T-helper 1 cell treated with Interleukin-12 subunit alpha and Interleukin-12 subunit beta and Interleukin-4 antibody, amounts not matched to agents 30 μg/mL and 1 μg/mL, for 36 hours (primary cell): ENCODE measurements at regions not wholly inside any gene's neighbourhood (a gene's known extent, or its start where the extent isn't known, plus 50 kb on each side); places are given as distances from the start of the nearest gene placed in this dataset.

Experiments used
- H3K27ac Mint-ChIP-seq: one replicate; pipeline ENCODE4 v1.8.0; 2021; ENCODE audit warnings: mild to moderate bottlenecking, mixed read lengths
- H3K27me3 Mint-ChIP-seq: one replicate; pipeline ENCODE4 v1.8.0; 2021; ENCODE audit warnings: low read depth, mixed read lengths
- H3K36me3 Mint-ChIP-seq: one replicate; pipeline ENCODE4 v1.8.0; 2021; ENCODE audit warnings: low read depth, mixed read lengths
- H3K4me1 Mint-ChIP-seq: one replicate; pipeline ENCODE4 v1.8.0; 2021; ENCODE audit warnings: low read depth, mixed read lengths
- H3K4me3 Mint-ChIP-seq: one replicate; pipeline ENCODE4 v1.8.0; 2021; ENCODE audit warnings: mild to moderate bottlenecking, moderate library complexity, mixed read lengths
- H3K9me3 Mint-ChIP-seq: one replicate; pipeline ENCODE4 v1.8.0; 2021; ENCODE audit warnings: mixed read lengths

DNA sequence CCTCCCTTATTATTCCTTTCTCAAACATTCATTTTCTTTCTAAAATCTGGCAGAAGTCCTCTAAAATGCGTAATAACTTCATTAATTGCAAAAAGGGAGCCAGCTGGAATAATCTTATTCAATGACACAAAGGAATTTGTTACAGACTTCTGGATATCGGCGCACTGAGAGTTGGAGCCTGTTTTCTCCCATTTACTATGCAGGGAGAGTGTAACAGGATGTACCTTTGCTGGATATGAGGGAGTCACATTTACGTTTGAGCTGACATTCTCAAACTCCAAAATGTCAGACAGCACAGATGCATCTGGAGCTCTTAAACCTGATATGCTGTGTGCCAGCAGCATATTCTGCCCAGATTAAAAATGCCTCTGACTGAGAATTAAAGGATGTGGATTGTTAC lies 275.3 kb downstream of the TMX3 start:
- Mint-ChIP-seq H3K4me3 (no peak overlapping the region), H3K27ac (no peak overlapping the region), H3K4me1 (peaks cover 5% of the 10 kb centered on the region), H3K36me3 (peaks cover 2% of the 10 kb centered on the region), H3K9me3 (peaks cover 11% of the 10 kb centered on the region), H3K27me3 (no peaks in the 10 kb centered on the region)

DNA sequence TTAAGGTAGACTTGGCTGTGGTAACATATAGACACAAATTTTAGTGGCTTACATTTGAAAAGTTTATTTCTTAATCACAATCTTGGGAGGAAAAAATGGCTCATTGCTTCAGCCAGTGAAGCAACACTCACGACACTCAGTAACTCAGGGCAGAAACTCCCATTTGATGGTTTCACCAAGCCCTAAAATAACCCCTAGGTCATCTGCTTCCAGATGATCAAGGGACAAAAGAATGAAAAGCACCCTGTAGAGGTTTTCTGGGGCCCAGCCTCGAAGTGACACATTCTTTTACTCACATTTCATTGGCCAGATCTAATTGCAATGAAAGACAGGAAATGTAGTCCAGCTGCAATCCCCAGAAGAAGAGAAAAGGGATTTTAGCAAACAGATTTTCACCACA lies 275.9 kb downstream of the TMX3 start:
- Mint-ChIP-seq H3K27ac (no peak overlapping the region), H3K4me3 (no peak overlapping the region), H3K9me3 (peaks cover 11% of the 10 kb centered on the region), H3K27me3 (no peaks in the 10 kb centered on the region), H3K36me3 (peaks cover 2% of the 10 kb centered on the region), H3K4me1 (peaks cover 5% of the 10 kb centered on the region)

DNA sequence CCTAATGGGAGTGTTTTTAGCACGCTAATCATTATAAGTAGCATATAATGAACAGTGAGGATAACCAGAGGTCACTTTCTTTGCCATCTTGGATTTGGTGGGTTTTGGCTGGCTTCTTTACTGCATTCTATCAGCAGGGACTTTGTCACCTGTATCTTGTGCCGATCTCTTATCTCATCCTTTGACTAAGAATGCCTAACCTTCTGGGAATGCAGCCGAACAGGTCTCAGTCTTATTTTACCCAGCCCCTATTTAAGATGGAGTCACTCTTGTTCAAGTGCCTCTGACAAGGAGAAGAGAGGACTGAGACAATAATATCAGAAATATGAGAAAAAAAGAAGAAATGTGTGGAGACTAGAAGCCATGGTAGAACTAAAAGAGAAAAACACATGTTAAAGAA lies 276.4 kb downstream of the TMX3 start:
- Mint-ChIP-seq H3K4me1 (peaks cover 5% of the 10 kb centered on the region), H3K4me3 (no peak overlapping the region), H3K27me3 (no peaks in the 10 kb centered on the region), H3K27ac (no peak overlapping the region), H3K9me3 (peaks cover 11% of the 10 kb centered on the region), H3K36me3 (peaks cover 2% of the 10 kb centered on the region)

DNA sequence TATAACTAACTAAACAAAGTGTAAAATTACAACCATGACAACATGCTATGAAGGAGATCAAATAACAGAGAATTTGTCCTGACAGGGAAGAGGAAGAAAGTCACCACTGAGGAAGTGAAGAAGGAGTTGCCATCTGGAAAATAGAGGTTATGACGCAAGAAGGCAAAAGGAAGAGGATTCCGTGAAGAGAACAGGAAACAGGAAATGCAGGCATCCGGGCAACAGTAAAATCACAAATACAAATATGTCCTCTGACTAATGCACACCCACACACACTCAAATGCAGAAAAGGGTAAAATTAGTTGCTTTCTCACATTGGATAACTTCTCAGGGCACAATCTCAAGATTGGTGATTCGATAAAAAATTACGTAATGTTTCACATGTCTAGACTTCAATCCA lies 278.4 kb downstream of the TMX3 start:
- Mint-ChIP-seq H3K9me3 (peaks cover 11% of the 10 kb centered on the region), H3K27me3 (no peaks in the 10 kb centered on the region), H3K27ac (no peak overlapping the region), H3K4me3 (peak overlapping the region; percentile 7), H3K36me3 (peaks cover 2% of the 10 kb centered on the region), H3K4me1 (peaks cover 5% of the 10 kb centered on the region)

DNA sequence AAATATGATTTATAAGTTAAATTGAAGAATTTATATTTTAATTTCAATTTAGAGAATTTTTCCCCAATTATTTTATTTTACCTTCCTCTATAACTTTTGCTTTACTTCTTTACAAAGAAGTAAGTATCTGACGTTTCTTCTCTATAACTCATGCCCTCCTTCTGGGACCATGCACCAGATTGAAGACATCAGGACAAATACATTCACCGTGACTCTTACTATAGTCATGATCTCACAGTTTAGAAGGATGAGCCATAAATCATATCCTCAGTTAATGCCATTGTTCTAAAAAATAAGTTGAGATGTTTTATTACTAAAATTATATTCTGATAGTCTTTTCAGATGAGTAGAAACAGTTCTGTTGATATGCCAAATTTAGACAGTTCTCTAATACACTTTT lies 279.3 kb downstream of the TMX3 start:
- Mint-ChIP-seq H3K4me3 (no peak overlapping the region), H3K36me3 (peaks cover 2% of the 10 kb centered on the region), H3K4me1 (peaks cover 5% of the 10 kb centered on the region), H3K27me3 (no peaks in the 10 kb centered on the region), H3K27ac (no peak overlapping the region), H3K9me3 (peaks cover 11% of the 10 kb centered on the region)

DNA sequence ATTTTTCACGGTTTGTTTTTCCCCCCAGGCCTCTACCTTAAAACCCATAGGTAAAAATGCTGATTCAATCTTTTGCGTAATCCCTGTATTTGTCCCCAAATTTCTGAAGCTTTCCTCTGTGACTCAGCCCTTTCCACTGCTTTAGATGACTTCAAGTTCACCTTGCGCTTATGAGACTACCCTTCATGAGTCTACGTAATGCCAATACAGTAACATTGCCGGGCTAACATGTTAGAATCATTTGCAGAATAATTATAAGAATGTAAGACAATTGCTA lies 283.0 kb downstream of the TMX3 start:
- H3K4me3 Mint-ChIP-seq = no peak overlapping the region
- H3K27me3 Mint-ChIP-seq = no peaks in the 10 kb centered on the region
- H3K4me1 Mint-ChIP-seq = peaks cover 5% of the 10 kb centered on the region
- H3K9me3 Mint-ChIP-seq = peaks cover 6% of the 10 kb centered on the region
- H3K27ac Mint-ChIP-seq = no peak overlapping the region
- peaks cover 2% of the 10 kb centered on the region for H3K36me3 Mint-ChIP-seq

DNA sequence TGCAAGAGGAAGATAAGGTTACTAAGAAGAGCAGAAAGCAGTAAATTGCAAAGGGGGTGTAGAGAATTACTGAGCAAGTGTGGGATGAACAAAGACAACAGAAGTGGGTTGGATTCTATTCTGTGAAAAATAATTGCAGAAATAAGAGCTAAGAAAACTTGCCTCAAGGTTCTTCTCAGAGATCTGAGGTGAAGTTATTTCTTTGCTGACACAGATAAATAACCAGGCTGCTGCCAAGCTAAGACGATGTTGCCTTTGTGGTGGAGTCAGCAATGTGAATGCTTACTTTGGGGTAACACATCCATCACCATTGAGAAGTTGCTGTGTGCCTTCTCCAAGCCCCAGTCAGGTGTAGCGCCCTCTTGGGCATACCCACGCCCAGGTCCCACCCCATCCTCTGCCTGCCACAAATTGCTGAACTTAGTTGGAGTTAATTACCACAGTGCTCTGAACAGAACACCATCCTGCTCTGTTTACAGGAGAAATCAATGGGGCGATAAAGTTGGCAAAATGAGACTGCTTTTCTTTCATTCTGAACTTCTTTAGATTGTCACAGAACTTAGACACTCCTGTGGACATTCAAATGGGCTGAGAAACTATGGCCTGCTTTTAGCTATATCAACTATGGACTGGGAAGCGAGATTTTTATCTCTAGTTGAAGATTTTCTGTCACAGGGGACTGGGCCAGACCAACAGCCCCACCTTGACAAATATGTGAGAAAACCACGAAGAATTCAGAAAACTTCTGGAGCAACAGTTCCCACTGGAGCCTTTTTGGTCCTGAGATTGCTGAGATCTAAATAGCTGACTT lies 283.6 kb downstream of the TMX3 start:
- Mint-ChIP-seq H3K27me3 (no peaks in the 10 kb centered on the region), H3K9me3 (peaks cover 2% of the 10 kb centered on the region), H3K36me3 (peaks cover under 1% of the 10 kb centered on the region), H3K4me3 (no peak overlapping the region), H3K4me1 (peaks cover 1% of the 10 kb centered on the region), H3K27ac (no peak overlapping the region)

DNA sequence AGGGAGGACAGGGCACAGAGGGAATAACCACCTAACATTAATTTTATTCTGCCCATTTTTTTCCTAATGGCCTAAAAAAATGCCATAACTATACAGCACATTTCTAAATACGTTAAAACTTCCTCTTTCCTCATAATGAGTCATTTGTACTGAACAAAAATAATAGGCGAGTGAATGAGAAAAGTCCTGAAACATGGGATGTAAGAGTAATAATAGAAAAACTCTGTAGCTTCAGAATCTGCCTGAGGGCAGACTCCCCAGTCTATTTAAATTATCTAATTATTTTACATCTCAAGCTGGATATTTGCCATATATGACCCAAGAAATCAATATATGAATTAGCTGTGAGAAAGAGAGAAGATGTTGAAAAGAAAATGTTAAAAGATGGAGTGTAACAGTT lies 285.1 kb downstream of the TMX3 start:
- Mint-ChIP-seq H3K27me3 (no peaks in the 10 kb centered on the region), H3K4me1 (no peaks in the 10 kb centered on the region), H3K27ac (no peak overlapping the region), H3K4me3 (no peak overlapping the region), H3K9me3 (no peaks in the 10 kb centered on the region), H3K36me3 (no peaks in the 10 kb centered on the region)

DNA sequence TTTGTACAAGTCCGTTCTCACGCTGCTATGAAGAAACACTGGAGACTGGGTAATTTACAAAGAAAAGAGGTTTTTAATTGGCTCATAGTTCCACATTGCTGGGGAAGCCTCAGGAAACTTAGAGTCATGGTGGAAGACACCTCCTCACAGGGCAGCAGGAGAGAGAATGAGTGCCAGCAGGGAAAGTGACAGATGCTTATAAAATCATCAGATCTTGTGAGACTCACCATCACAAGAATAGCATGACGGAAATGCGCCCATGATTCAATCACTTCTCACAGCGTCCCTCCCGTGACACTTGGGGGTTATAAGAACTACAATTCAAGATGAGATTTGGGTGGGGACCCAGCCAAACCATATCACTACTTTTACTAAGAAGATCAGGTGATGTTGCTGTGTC lies 285.8 kb downstream of the TMX3 start:
- Mint-ChIP-seq H3K4me3 (no peak overlapping the region), H3K27ac (no peak overlapping the region), H3K27me3 (no peaks in the 10 kb centered on the region), H3K4me1 (no peaks in the 10 kb centered on the region), H3K36me3 (no peaks in the 10 kb centered on the region), H3K9me3 (no peaks in the 10 kb centered on the region)

DNA sequence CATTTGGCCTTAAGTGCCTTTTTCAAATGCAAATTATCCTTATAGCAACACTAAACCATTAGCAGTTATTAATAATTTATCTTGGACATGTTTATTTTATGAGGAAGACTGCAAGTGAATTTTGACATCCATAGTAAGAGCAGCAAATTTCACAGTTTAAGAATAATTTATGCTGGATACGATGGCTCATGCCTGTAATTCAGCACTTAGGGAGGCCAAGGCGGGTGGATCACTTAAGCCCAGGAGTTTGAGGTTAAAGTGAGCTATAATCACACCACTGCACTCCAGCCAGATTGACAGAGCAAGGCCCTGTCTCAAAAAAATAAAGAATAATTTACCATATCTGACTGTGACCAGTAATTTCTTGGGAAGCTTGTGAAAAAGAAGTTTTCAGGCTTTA lies 286.2 kb downstream of the TMX3 start:
- H3K4me1 Mint-ChIP-seq = no peaks in the 10 kb centered on the region
- H3K27ac Mint-ChIP-seq = no peak overlapping the region
- H3K27me3 Mint-ChIP-seq = no peaks in the 10 kb centered on the region
- H3K36me3 Mint-ChIP-seq = no peaks in the 10 kb centered on the region
- no peak overlapping the region for H3K4me3 Mint-ChIP-seq
- no peaks in the 10 kb centered on the region for H3K9me3 Mint-ChIP-seq

DNA sequence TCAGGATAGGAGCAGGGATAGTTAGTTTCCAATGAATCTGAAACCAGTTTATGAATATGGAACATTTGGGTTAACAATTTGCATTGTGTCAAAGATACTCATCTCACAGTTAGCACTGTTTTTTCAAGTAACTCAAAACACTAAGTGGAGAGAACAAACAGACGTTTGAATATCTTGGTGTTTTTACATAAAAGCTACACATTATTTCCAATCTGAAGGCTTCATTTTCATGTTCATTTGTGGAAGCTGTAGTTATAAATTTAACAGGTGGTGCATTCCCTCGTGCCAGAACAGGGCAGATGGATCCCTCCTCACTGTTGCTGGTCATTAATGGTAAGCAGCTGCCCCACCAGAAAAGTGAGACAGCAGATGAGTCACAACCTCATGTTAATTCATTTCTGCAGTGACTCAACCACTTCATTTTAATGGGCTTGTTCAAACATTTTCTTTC lies 286.9 kb downstream of the TMX3 start:
- Mint-ChIP-seq H3K27ac (no peak overlapping the region), H3K4me1 (no peaks in the 10 kb centered on the region), H3K4me3 (no peak overlapping the region), H3K27me3 (no peaks in the 10 kb centered on the region), H3K36me3 (no peaks in the 10 kb centered on the region), H3K9me3 (peaks cover 2% of the 10 kb centered on the region)

DNA sequence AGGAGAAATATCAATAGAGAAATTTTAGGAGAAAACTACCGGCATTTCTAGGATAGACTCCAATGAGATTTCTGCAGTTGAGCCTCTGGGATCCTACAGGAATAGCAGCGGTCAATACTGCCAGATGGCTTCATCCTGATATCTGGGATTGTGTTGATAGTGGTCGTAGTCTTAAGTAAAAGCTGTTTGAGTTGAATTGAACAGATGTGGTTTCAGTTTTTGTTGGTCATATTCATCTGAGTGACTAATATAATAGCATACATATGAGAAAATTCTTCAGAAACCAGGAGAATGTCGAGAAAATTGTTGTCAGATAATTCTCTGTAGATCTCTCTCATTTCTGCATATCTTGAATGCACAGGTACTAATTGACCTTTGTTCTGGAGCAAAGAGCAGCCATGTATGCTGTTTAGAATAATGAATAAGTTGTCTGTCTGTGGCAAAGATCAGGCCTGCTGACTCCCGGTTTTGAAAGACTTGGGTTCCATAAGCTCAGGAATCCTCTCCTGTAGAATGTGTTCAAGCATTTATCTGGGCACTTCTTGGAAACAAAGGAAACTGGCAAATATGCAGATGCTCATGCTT lies 288.1 kb downstream of the TMX3 start:
- Mint-ChIP-seq H3K27me3 (no peaks in the 10 kb centered on the region), H3K4me3 (no peak overlapping the region), H3K36me3 (no peaks in the 10 kb centered on the region)

DNA sequence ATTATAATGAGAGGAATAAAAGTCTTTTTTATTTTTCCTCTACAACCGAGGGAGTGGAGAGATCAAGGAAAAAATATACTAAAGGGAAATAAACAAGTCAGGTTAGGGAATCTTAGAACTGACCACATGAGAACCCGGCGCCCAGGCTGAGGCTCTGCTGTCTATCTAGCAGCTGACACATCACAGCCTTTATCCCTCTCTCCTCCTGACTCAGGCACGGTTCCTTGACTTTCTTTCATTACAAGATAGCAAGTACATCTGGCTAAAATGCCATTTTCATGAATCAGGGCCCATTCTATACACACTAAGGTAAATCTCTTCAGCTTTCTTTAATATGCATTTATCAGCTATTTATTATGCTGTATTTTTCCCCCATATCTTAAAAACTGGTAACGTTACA lies 296.0 kb downstream of the TMX3 start:
- no peaks in the 10 kb centered on the region for H3K27me3 Mint-ChIP-seq
- H3K27ac Mint-ChIP-seq = no peak overlapping the region
- no peaks in the 10 kb centered on the region for H3K36me3 Mint-ChIP-seq
- H3K4me1 Mint-ChIP-seq = no peaks in the 10 kb centered on the region
- no peak overlapping the region for H3K4me3 Mint-ChIP-seq
- peaks cover 9% of the 10 kb centered on the region for H3K9me3 Mint-ChIP-seq

More for the DNA sequence above, 288.1 kb downstream of the TMX3 start:
- no peaks in the 10 kb centered on the region for H3K4me1 Mint-ChIP-seq
- peaks cover 9% of the 10 kb centered on the region for H3K9me3 Mint-ChIP-seq
- no peak overlapping the region for H3K27ac Mint-ChIP-seq

DNA sequence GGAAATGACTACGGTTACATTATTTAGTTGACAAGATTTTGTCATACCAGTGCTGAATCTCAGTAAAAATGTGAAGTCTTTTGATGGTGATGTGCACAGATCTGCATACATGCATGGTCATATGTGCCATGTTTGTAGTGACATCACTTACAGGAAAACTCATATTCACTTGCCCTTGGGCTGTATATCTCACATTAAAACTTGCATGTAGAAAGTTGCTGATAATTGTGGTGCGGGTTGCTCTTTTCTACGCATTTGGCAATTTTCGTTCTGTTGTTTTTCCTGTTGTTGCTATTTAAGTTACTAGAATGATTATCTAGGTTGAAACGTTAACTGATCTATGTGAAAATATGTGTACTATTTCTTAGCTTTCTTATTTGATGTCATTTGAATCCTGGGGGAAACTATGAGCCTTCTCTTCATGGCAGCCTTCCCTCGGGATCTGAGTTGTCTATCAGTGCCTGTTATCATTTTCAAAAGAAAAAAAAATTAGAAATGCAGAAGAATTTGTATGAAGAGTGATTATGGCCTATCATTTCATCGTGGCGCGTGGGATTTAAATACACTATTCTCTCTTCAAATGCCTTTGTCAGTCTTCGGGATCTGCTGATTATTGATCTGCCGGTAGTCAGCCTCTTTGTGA lies 296.6 kb downstream of the TMX3 start:
- H3K36me3 Mint-ChIP-seq = no peaks in the 10 kb centered on the region
- no peaks in the 10 kb centered on the region for H3K27me3 Mint-ChIP-seq
- H3K4me1 Mint-ChIP-seq = no peaks in the 10 kb centered on the region
- no peak overlapping the region for H3K27ac Mint-ChIP-seq
- H3K4me3 Mint-ChIP-seq = no peak overlapping the region
- H3K9me3 Mint-ChIP-seq = peaks cover 9% of the 10 kb centered on the region

DNA sequence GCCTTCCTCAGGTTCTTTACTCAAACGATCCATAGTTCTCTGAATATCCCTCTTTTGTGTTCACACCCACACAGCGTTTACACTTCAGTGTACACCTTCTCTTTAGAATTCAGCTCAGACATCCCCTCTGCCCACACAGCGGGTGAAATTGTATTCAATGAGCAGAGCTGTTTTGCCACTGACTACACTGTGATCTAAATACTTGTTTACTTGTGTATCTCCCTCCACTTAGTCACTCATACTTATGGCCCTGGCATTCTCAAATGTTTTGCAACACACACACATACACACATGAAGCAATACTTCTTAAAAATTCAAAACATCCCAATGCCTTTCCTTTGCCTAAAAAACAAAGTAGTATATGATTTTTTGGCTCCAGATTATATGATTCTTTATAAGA lies 297.1 kb downstream of the TMX3 start:
- Mint-ChIP-seq H3K4me3 (no peak overlapping the region), H3K27me3 (no peaks in the 10 kb centered on the region), H3K27ac (no peak overlapping the region), H3K9me3 (peaks cover 5% of the 10 kb centered on the region), H3K4me1 (no peaks in the 10 kb centered on the region), H3K36me3 (no peaks in the 10 kb centered on the region)
